ENCODE measurements at regions not wholly inside any gene's neighbourhood (a gene's known extent, or its start where the extent isn't known, plus 50 kb on each side); places are given as distances from the start of the nearest gene placed in this dataset.

DNA sequence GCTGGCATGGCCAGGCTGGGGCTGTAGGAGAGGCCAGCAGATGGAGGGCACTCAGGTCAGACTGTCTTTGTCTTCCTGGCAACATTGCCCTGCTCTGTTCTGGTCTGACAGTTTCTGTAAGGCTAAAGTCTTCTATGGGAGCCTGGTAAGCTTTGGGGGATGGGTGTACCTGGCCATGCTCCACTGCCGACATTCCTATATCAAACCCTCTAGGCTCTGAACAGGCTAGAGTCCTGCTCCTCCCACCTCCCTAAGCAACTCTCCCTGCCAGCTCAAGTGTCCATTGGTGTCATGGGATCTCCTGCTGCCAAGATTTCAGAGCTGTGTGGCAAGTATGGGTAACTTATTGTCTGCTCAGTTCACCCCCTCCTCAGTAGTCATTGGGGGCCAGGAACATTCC lies 163.5 kb upstream of the UGT8 start (continued):
- TF ChIP-seq, protein P1, sequence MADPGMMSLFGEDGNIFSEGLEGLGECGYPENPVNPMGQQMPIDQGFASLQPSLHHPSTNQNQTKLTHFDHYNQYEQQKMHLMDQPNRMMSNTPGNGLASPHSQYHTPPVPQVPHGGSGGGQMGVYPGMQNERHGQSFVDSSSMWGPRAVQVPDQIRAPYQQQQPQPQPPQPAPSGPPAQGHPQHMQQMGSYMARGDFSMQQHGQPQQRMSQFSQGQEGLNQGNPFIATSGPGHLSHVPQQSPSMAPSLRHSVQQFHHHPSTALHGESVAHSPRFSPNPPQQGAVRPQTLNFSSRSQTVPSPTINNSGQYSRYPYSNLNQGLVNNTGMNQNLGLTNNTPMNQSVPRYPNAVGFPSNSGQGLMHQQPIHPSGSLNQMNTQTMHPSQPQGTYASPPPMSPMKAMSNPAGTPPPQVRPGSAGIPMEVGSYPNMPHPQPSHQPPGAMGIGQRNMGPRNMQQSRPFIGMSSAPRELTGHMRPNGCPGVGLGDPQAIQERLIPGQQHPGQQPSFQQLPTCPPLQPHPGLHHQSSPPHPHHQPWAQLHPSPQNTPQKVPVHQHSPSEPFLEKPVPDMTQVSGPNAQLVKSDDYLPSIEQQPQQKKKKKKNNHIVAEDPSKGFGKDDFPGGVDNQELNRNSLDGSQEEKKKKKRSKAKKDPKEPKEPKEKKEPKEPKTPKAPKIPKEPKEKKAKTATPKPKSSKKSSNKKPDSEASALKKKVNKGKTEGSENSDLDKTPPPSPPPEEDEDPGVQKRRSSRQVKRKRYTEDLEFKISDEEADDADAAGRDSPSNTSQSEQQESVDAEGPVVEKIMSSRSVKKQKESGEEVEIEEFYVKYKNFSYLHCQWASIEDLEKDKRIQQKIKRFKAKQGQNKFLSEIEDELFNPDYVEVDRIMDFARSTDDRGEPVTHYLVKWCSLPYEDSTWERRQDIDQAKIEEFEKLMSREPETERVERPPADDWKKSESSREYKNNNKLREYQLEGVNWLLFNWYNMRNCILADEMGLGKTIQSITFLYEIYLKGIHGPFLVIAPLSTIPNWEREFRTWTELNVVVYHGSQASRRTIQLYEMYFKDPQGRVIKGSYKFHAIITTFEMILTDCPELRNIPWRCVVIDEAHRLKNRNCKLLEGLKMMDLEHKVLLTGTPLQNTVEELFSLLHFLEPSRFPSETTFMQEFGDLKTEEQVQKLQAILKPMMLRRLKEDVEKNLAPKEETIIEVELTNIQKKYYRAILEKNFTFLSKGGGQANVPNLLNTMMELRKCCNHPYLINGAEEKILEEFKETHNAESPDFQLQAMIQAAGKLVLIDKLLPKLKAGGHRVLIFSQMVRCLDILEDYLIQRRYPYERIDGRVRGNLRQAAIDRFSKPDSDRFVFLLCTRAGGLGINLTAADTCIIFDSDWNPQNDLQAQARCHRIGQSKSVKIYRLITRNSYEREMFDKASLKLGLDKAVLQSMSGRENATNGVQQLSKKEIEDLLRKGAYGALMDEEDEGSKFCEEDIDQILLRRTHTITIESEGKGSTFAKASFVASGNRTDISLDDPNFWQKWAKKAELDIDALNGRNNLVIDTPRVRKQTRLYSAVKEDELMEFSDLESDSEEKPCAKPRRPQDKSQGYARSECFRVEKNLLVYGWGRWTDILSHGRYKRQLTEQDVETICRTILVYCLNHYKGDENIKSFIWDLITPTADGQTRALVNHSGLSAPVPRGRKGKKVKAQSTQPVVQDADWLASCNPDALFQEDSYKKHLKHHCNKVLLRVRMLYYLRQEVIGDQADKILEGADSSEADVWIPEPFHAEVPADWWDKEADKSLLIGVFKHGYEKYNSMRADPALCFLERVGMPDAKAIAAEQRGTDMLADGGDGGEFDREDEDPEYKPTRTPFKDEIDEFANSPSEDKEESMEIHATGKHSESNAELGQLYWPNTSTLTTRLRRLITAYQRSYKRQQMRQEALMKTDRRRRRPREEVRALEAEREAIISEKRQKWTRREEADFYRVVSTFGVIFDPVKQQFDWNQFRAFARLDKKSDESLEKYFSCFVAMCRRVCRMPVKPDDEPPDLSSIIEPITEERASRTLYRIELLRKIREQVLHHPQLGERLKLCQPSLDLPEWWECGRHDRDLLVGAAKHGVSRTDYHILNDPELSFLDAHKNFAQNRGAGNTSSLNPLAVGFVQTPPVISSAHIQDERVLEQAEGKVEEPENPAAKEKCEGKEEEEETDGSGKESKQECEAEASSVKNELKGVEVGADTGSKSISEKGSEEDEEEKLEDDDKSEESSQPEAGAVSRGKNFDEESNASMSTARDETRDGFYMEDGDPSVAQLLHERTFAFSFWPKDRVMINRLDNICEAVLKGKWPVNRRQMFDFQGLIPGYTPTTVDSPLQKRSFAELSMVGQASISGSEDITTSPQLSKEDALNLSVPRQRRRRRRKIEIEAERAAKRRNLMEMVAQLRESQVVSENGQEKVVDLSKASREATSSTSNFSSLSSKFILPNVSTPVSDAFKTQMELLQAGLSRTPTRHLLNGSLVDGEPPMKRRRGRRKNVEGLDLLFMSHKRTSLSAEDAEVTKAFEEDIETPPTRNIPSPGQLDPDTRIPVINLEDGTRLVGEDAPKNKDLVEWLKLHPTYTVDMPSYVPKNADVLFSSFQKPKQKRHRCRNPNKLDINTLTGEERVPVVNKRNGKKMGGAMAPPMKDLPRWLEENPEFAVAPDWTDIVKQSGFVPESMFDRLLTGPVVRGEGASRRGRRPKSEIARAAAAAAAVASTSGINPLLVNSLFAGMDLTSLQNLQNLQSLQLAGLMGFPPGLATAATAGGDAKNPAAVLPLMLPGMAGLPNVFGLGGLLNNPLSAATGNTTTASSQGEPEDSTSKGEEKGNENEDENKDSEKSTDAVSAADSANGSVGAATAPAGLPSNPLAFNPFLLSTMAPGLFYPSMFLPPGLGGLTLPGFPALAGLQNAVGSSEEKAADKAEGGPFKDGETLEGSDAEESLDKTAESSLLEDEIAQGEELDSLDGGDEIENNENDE (IDR thresholded peaks at IDR 0.05; ENCODE audit: insufficient replicate concordance, low read length) = no peak
- TF ChIP-seq YY1 (IDR thresholded peaks at IDR 0.05; ENCODE audit: low read depth, low read length) (no peak), CREB1 (IDR thresholded peaks at IDR 0.05) (no peak), CTCF (IDR thresholded peaks at IDR 0.05; ENCODE audit: control extremely low read depth in 1 of 3, insufficient read depth in 1 of 3, low read depth in 1 of 3, low read length in 3 of 3) (no peak), GABPA (IDR thresholded peaks at IDR 0.05; ENCODE audit: borderline replicate concordance, insufficient read depth, low read length) (no peak), KDM4A (IDR thresholded peaks at IDR 0.05; ENCODE audit: low read depth, low read length, severe bottlenecking) (no peak), BRCA1 (IDR thresholded peaks at IDR 0.05; ENCODE audit: low read depth, low read length) (no peak)
- TF ChIP-seq, protein P2, sequence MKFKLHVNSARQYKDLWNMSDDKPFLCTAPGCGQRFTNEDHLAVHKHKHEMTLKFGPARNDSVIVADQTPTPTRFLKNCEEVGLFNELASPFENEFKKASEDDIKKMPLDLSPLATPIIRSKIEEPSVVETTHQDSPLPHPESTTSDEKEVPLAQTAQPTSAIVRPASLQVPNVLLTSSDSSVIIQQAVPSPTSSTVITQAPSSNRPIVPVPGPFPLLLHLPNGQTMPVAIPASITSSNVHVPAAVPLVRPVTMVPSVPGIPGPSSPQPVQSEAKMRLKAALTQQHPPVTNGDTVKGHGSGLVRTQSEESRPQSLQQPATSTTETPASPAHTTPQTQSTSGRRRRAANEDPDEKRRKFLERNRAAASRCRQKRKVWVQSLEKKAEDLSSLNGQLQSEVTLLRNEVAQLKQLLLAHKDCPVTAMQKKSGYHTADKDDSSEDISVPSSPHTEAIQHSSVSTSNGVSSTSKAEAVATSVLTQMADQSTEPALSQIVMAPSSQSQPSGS (IDR thresholded peaks at IDR 0.05; ENCODE audit: low read length) = no peak

Measured in H1 (cell line).